Endothelial cell of umbilical vein (primary cell): ENCODE measurements at regions not wholly inside any gene's neighbourhood (a gene's known extent, or its start where the extent isn't known, plus 50 kb on each side); places are given as distances from the start of the nearest gene placed in this dataset.

Source experiments
- BruUV-seq: library from RNA; stranded (reverse); fragments of 400-500 nt; replicated peaks from 2 replicates; lab custom pipeline; 2021; lab: Mats Ljungman, UMichigan
- CTCF ChIA-PET: fragments of 300-600, 350-600 bp; sonication (Branson Sonifier 250); formaldehyde crosslinking; loops from one replicate; lab custom pipeline; 2021; ENCODE audit warnings: antibody characterized with exemption, inconsistent platforms; lab: Charles Lee
- POLR2A ChIA-PET: fragments of 300-600, 350-600 bp; sonication (Branson Sonifier 250); formaldehyde crosslinking; loops from one replicate; lab custom pipeline; 2021; ENCODE audit warnings: antibody characterized with exemption, inconsistent platforms; lab: Charles Lee
- DNase-seq: peaks from one replicate; pipeline ENCODE4 v3.0.0-alpha.2; 2011; ENCODE audit warnings: low read depth, low spot score
- FAIRE-seq: peaks from 2 replicates; lab custom pipeline; 2011; peaks lifted over from hg19 to GRCh38; lab: Jason Lieb, UNC
- H2AFZ ChIP-seq: 2 replicates; pipeline ENCODE4 v1.6.0; 2012; ENCODE audit warnings: low read depth, low read length, control low read depth, inconsistent platforms
- H3K27ac ChIP-seq: 2 replicates; pipeline ENCODE4 v1.5.1; 2011; ENCODE audit warnings: low read depth, mild to moderate bottlenecking, control low read depth, low read length, moderate library complexity; ENCODE audit not compliant: insufficient read depth
- H3K27me3 ChIP-seq, 2 experiments: 2 replicates each; pipeline versions ENCODE4 v1.6.0 to v1.6.1; 2011; ENCODE audit warnings: low read length in 2 of 2, mixed read lengths in 1 of 2; ENCODE audit not compliant: control insufficient read depth in 2 of 2, insufficient read depth in 2 of 2
- H3K36me3 ChIP-seq, 2 experiments: 2 replicates in 1 of 2; 3 replicates in 1 of 2; pipeline ENCODE4 v1.5.1; 2011; ENCODE audit warnings: low read length in 2 of 2, mild to moderate bottlenecking in 1 of 2, moderate library complexity in 1 of 2; ENCODE audit not compliant: control insufficient read depth in 2 of 2, insufficient read depth in 2 of 2; ENCODE audit errors: extremely low read depth in 1 of 2
- H3K4me1 ChIP-seq: 3 replicates; pipeline ENCODE4 v1.5.1; 2011; ENCODE audit warnings: mild to moderate bottlenecking, low read length; ENCODE audit not compliant: control insufficient read depth, insufficient read depth; ENCODE audit errors: extremely low read depth
- H3K4me2 ChIP-seq: 2 replicates; pipeline ENCODE4 v1.6.1; 2011; ENCODE audit warnings: low read length, control low read depth, mixed read lengths; ENCODE audit not compliant: insufficient read depth
- H3K4me3 ChIP-seq, 3 experiments: fragments of 200-600 bp in 1 of 3; sonication (generic), shearing (Covaris generic) in 1 of 3; replicated peaks in 1 of 3; 2 replicates each; pipeline ENCODE4 v1.5.1; 2011 to 2016; ENCODE audit warnings: control low read depth in 3 of 3, low read length in 3 of 3, mild to moderate bottlenecking in 2 of 3, inconsistent platforms in 1 of 3, low read depth in 1 of 3, moderate library complexity in 1 of 3; ENCODE audit not compliant: insufficient read depth in 1 of 3
- H3K79me2 ChIP-seq: 2 replicates; pipeline ENCODE4 v1.6.0; 2012; ENCODE audit warnings: low read length, inconsistent platforms; ENCODE audit not compliant: control insufficient read depth, insufficient read depth
- H3K9ac ChIP-seq: replicated peaks from 2 replicates; pipeline ENCODE3; 2011; ENCODE audit warnings: low read length, control low read depth; ENCODE audit not compliant: insufficient read depth; ENCODE audit errors: extremely low read depth
- H3K9me1 ChIP-seq: replicated peaks from 3 replicates; pipeline ENCODE4 v1.6.0; 2011; ENCODE audit warnings: mild to moderate bottlenecking, low read length; ENCODE audit not compliant: control insufficient read depth, insufficient read depth; ENCODE audit errors: extremely low read depth
- H3K9me3 ChIP-seq: replicated peaks from 2 replicates; pipeline ENCODE4 v1.5.1; 2012; ENCODE audit warnings: low read length, inconsistent platforms; ENCODE audit not compliant: control insufficient read depth, insufficient read depth
- H4K20me1 ChIP-seq: replicated peaks from 2 replicates; pipeline ENCODE3; 2011; ENCODE audit warnings: mild to moderate bottlenecking, low read length; ENCODE audit not compliant: control insufficient read depth, insufficient read depth; ENCODE audit errors: extremely low read depth
- EZH2 ChIP-seq: IDR thresholded peaks from 2 replicates; pipeline ENCODE4 v1.6.1; 2012; ENCODE audit warnings: borderline replicate concordance, low read depth, mild to moderate bottlenecking, moderate library complexity, low read length, inconsistent platforms; ENCODE audit not compliant: severe bottlenecking
- GATA2 ChIP-seq: IDR thresholded peaks from 2 replicates; pipeline ENCODE4 v1.7.0; 2011; ENCODE audit warnings: low read depth, mild to moderate bottlenecking, moderate library complexity, mixed read lengths, low read length; ENCODE audit not compliant: insufficient read length, insufficient read depth
- JUN ChIP-seq: IDR thresholded peaks from 2 replicates; pipeline ENCODE4 v1.6.1; 2011; ENCODE audit warnings: borderline replicate concordance, low read depth; ENCODE audit not compliant: insufficient read length, insufficient read depth
- POLR2A ChIP-seq: IDR thresholded peaks from 2 replicates; pipeline ENCODE4 v1.6.1; 2012; ENCODE audit warnings: low read depth, mild to moderate bottlenecking, control low read depth, low read length
- POLR2AphosphoS5 ChIP-seq: IDR thresholded peaks from 2 replicates; pipeline ENCODE4 v1.6.1; 2012; ENCODE audit warnings: low read depth, mild to moderate bottlenecking, control low read depth, low read length, moderate library complexity; ENCODE audit not compliant: insufficient read depth
- dilution Hi-C: fragments of 300-500 bp; cut with MboI; formaldehyde crosslinking; loops from one replicate; pipeline ENCODE4 v1.15.0; 2019; ENCODE audit warnings: low sequenced_read_pairs; ENCODE audit not compliant: extremely low pct_ligation_motif_present
- intact Hi-C: fragments of 100-400 bp; cut with micrococcal nuclease; formaldehyde crosslinking; loops from one replicate; pipeline ENCODE4 v1.10.0; 2022
- TF ChIP-seq, protein P1 (sequence below), 2 donors: IDR thresholded peaks; 1 replicate in 1 of 2; 2 replicates in 1 of 2; pipeline ENCODE4 v1.5.1; 2011; ENCODE audit warnings: low read length in 2 of 2, mild to moderate bottlenecking in 2 of 2, moderate library complexity in 2 of 2, control low read depth in 1 of 2, inconsistent platforms in 1 of 2, low read depth in 1 of 2; ENCODE audit not compliant: insufficient read depth in 1 of 2; ENCODE audit errors: extremely low read depth in 1 of 2
- TF ChIP-seq, protein P2 (sequence below): IDR thresholded peaks from 2 replicates; pipeline ENCODE4 v1.6.1; 2011; ENCODE audit not compliant: insufficient read depth, insufficient read length

DNA sequence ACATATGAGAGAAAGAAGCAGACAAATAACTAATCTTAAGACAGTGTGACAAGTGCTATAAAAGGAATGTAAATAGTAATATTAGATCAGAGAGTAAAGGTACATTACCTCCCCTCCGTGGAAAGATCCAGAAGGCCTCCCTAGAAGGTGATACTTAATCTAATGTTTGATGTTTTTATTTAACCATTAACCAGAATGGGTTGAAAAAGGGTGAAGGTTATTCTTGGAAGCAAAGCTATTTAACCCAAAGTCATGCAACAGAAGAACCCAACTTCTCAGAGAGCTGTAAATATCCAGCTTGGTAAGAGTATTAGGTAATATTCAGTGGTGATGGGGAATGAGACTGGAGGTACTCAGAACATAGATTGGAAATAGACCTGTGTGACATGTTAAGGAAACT lies 68.0 kb upstream of the HIVEP1 start:
- no peak overlapping the region for H3K27ac ChIP-seq
- H2AFZ ChIP-seq = no peak overlapping the region
- DNase-seq (no peak), FAIRE-seq (no peak)
- dilution Hi-C loops = no loop called here
- no peaks in the 10 kb centered on the region for H4K20me1 ChIP-seq
- no peaks in the 10 kb centered on the region for H3K36me3 ChIP-seq
- TF ChIP-seq EZH2 (no peak), GATA2 (no peak), JUN (no peak), POLR2AphosphoS5 (no peak), POLR2A (no peak)
- TF ChIP-seq, protein P1, sequence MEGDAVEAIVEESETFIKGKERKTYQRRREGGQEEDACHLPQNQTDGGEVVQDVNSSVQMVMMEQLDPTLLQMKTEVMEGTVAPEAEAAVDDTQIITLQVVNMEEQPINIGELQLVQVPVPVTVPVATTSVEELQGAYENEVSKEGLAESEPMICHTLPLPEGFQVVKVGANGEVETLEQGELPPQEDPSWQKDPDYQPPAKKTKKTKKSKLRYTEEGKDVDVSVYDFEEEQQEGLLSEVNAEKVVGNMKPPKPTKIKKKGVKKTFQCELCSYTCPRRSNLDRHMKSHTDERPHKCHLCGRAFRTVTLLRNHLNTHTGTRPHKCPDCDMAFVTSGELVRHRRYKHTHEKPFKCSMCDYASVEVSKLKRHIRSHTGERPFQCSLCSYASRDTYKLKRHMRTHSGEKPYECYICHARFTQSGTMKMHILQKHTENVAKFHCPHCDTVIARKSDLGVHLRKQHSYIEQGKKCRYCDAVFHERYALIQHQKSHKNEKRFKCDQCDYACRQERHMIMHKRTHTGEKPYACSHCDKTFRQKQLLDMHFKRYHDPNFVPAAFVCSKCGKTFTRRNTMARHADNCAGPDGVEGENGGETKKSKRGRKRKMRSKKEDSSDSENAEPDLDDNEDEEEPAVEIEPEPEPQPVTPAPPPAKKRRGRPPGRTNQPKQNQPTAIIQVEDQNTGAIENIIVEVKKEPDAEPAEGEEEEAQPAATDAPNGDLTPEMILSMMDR (IDR thresholded peaks at IDR 0.05; ENCODE audit: extremely low read depth in 1 of 2, insufficient read depth in 1 of 2, low read depth in 1 of 2, low read length in 2 of 2) = no peak
- TF ChIP-seq, protein P2, sequence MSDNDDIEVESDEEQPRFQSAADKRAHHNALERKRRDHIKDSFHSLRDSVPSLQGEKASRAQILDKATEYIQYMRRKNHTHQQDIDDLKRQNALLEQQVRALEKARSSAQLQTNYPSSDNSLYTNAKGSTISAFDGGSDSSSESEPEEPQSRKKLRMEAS = no peak
- no peaks in the 10 kb centered on the region for H3K9me1 ChIP-seq
- ChIA-PET POLR2A (no interaction called here), CTCF (no interaction called here)
- H3K9ac ChIP-seq = no peak overlapping the region
- H3K4me2 ChIP-seq = no peak overlapping the region
- H3K4me3 ChIP-seq = no peak overlapping the region
- H3K9me3 ChIP-seq = no peaks in the 10 kb centered on the region
- H3K79me2 ChIP-seq = no peaks in the 10 kb centered on the region
- H3K4me1 ChIP-seq = no peaks in the 10 kb centered on the region
- no peaks in the 10 kb centered on the region for H3K27me3 ChIP-seq
- BruUV-seq = no TSS peak
- intact Hi-C loops = no loop called here
